H9 (cell line): ENCODE measurements at regions not wholly inside any gene's neighbourhood (a gene's known extent, or its start where the extent isn't known, plus 50 kb on each side); places are given as distances from the start of the nearest gene placed in this dataset.

ENCODE experiments used
- DNase-seq: peaks from one replicate; pipeline ENCODE4 v3.0.0-alpha.2; 2017
- H2AFZ ChIP-seq: one replicate; pipeline ENCODE4 v1.6.1; 2013; ENCODE audit warnings: mild to moderate bottlenecking, low read length, control low read depth, moderate library complexity
- H2AK5ac ChIP-seq: 2 replicates; pipeline ENCODE4 v1.6.1; 2013; ENCODE audit warnings: low read length, control low read depth, mixed read lengths; ENCODE audit not compliant: insufficient read length
- H2BK120ac ChIP-seq: one replicate; pipeline ENCODE4 v1.6.1; 2013; ENCODE audit warnings: low read depth, mild to moderate bottlenecking, low read length, control low read depth, inconsistent platforms; ENCODE audit not compliant: poor library complexity, severe bottlenecking
- H2BK12ac ChIP-seq: 2 replicates; pipeline ENCODE4 v1.6.1; 2013; ENCODE audit warnings: low read length, control low read depth, mixed read lengths, low read depth; ENCODE audit not compliant: insufficient read length
- H2BK15ac ChIP-seq: 2 replicates; pipeline ENCODE4 v1.6.1; 2013; ENCODE audit warnings: low read depth, low read length, control low read depth
- H2BK20ac ChIP-seq: one replicate; pipeline ENCODE4 v1.6.1; 2013; ENCODE audit warnings: low read depth, mild to moderate bottlenecking, low read length, control low read depth, inconsistent platforms; ENCODE audit not compliant: poor library complexity, severe bottlenecking
- H2BK5ac ChIP-seq: 2 replicates; pipeline ENCODE4 v1.6.1; 2013; ENCODE audit warnings: low read length, control low read depth, mixed read lengths; ENCODE audit not compliant: insufficient read length
- H3K14ac ChIP-seq: 2 replicates; pipeline ENCODE4 v1.6.1; 2013; ENCODE audit warnings: low read length, control low read depth; ENCODE audit not compliant: insufficient read depth
- H3K18ac ChIP-seq: 2 replicates; pipeline ENCODE4 v1.6.1; 2013; ENCODE audit warnings: low read depth, mild to moderate bottlenecking, mixed read lengths, low read length, control low read depth; ENCODE audit not compliant: insufficient read length
- H3K23ac ChIP-seq: 2 replicates; pipeline ENCODE4 v1.6.1; 2013; ENCODE audit warnings: low read length, control low read depth, mixed read lengths, low read depth; ENCODE audit not compliant: insufficient read length
- H3K23me2 ChIP-seq: 2 replicates; pipeline ENCODE4 v1.6.1; 2013; ENCODE audit warnings: low read depth, mild to moderate bottlenecking, mixed read lengths, low read length, control low read depth; ENCODE audit not compliant: insufficient read length, poor library complexity, severe bottlenecking
- H3K27ac ChIP-seq: 2 replicates; pipeline ENCODE4 v1.5.1; 2013; ENCODE audit warnings: low read length, control low read depth, mixed read lengths, low read depth; ENCODE audit not compliant: insufficient read length
- H3K27me3 ChIP-seq: 2 replicates; pipeline ENCODE4 v1.6.1; 2013; ENCODE audit warnings: low read length, control low read depth, inconsistent platforms; ENCODE audit not compliant: insufficient read depth
- H3K4ac ChIP-seq: 2 replicates; pipeline ENCODE4 v1.6.1; 2013; ENCODE audit warnings: low read depth, mild to moderate bottlenecking, control low read depth, inconsistent platforms, low read length, moderate library complexity
- H3K4me1 ChIP-seq: 2 replicates; pipeline ENCODE4 v1.6.1; 2013; ENCODE audit warnings: low read length, control low read depth, inconsistent platforms; ENCODE audit not compliant: insufficient read depth
- H3K4me2 ChIP-seq: 2 replicates; pipeline ENCODE4 v1.6.1; 2013; ENCODE audit warnings: low read length, control low read depth, mixed read lengths; ENCODE audit not compliant: insufficient read length, insufficient read depth
- H3K56ac ChIP-seq: 2 replicates; pipeline ENCODE4 v1.6.1; 2013; ENCODE audit warnings: low read depth, mild to moderate bottlenecking, mixed read lengths, low read length, control low read depth; ENCODE audit not compliant: insufficient read length
- H3K79me1 ChIP-seq: 2 replicates; pipeline ENCODE4 v1.6.1; 2013; ENCODE audit warnings: low read depth, mild to moderate bottlenecking, moderate library complexity, low read length, control low read depth, inconsistent platforms; ENCODE audit not compliant: insufficient read depth, poor library complexity, severe bottlenecking
- H3K79me2 ChIP-seq: 2 replicates; pipeline ENCODE4 v1.6.1; 2013; ENCODE audit warnings: low read length, control low read depth, inconsistent platforms; ENCODE audit not compliant: insufficient read depth
- H3K9ac ChIP-seq: 2 replicates; pipeline ENCODE4 v1.6.1; 2013; ENCODE audit warnings: low read length, control low read depth, mixed read lengths; ENCODE audit not compliant: insufficient read length; ENCODE audit errors: extremely low read depth
- H3K9me3 ChIP-seq: one replicate; pipeline ENCODE4 v1.6.1; 2013; ENCODE audit warnings: low read depth, low read length, inconsistent platforms; ENCODE audit not compliant: control insufficient read depth
- H3T11ph ChIP-seq: one replicate; pipeline ENCODE4 v1.6.1; 2013; ENCODE audit warnings: mild to moderate bottlenecking, low read length, control low read depth, inconsistent platforms
- H4K20me1 ChIP-seq: one replicate; pipeline ENCODE4 v1.6.1; 2013; ENCODE audit not compliant: control insufficient read depth, insufficient read length, insufficient read depth
- H4K5ac ChIP-seq: 2 replicates; pipeline ENCODE4 v1.6.1; 2013; ENCODE audit warnings: low read depth, mild to moderate bottlenecking, mixed read lengths, low read length, control low read depth; ENCODE audit not compliant: insufficient read length
- H4K8ac ChIP-seq: replicated peaks from 2 replicates; pipeline ENCODE4 v1.6.1; 2013; ENCODE audit warnings: low read length, control low read depth, mixed read lengths, low read depth; ENCODE audit not compliant: insufficient read length
- H4K91ac ChIP-seq: 2 replicates; pipeline ENCODE4 v1.6.1; 2013; ENCODE audit warnings: low read depth, mild to moderate bottlenecking, moderate library complexity, mixed read lengths, low read length, control low read depth; ENCODE audit not compliant: insufficient read length
- H3K27ac Mint-ChIP-seq, 3 experiments: 2 replicates in 2 of 3; 3 replicates in 1 of 3; pipeline ENCODE4 v1.8.0; 2020 to 2021; ENCODE audit warnings: mixed read lengths in 3 of 3, mild to moderate bottlenecking in 1 of 3, moderate library complexity in 1 of 3
- H3K27me3 Mint-ChIP-seq: 2 replicates; pipeline ENCODE4 v1.8.0; 2021; ENCODE audit warnings: low read depth, mild to moderate bottlenecking, moderate library complexity, mixed read lengths
- H3K36me3 Mint-ChIP-seq, 3 experiments: 2 replicates in 2 of 3; 3 replicates in 1 of 3; pipeline ENCODE4 v1.8.0; 2020 to 2021; ENCODE audit warnings: low read depth in 3 of 3, mixed read lengths in 3 of 3; ENCODE audit not compliant: insufficient read depth in 1 of 3
- H3K4me1 Mint-ChIP-seq, 2 experiments: 2 replicates each; pipeline ENCODE4 v1.8.0; 2020; ENCODE audit warnings: mixed read lengths in 2 of 2
- H3K4me3 Mint-ChIP-seq, 2 experiments: 2 replicates in 1 of 2; 3 replicates in 1 of 2; pipeline ENCODE4 v1.8.0; 2020 to 2021; ENCODE audit warnings: mild to moderate bottlenecking in 2 of 2, mixed read lengths in 2 of 2, moderate library complexity in 1 of 2
- H3K9me3 Mint-ChIP-seq, 2 experiments: 2 replicates in 1 of 2; 3 replicates in 1 of 2; pipeline ENCODE4 v1.8.0; 2020; ENCODE audit warnings: mild to moderate bottlenecking in 2 of 2, mixed read lengths in 2 of 2, moderate library complexity in 1 of 2
- CTCF ChIP-seq: fragments of 200-600 bp; sonication (generic); conservative IDR thresholded peaks from 3 replicates; pipeline ENCODE4 v1.8.0; 2021; ENCODE audit warnings: antibody characterized with exemption, mild to moderate bottlenecking
- WGBS: extraction: QIAGEN DNeasy Blood & Tissue Kit; methylation state at CpG from one replicate; pipeline ENCODE4 v1.1.7; 2013; ENCODE audit warnings: missing lambda C conversion rate, low lambda C conversion rate, mixed read lengths; ENCODE audit not compliant: insufficient read length; ENCODE audit errors: extremely low coverage; 5-methylcytosine and 5-hydroxymethylcytosine counted together

- no peaks in the 10 kb centered on the region for H3K4me1 Mint-ChIP-seq
- no peak overlapping the region for H3K27ac Mint-ChIP-seq
- Histone ChIP-seq H3K23ac (no peak overlapping the region), H2AFZ (no peak overlapping the region), H2BK5ac (no peak overlapping the region), H3K4me1 (no peaks in the 10 kb centered on the region), H2BK120ac (no peak overlapping the region), H3K4ac (no peak overlapping the region), H2AK5ac (no peak overlapping the region), H3K79me1 (no peaks in the 10 kb centered on the region), H4K91ac (no peak overlapping the region), H4K5ac (no peak overlapping the region), H3K18ac (no peak overlapping the region), H2BK15ac (no peak overlapping the region), H3K9ac (no peak overlapping the region), H4K20me1 (no peaks in the 10 kb centered on the region), H3K4me2 (no peak overlapping the region), H3K79me2 (no peaks in the 10 kb centered on the region), H3K27me3 (no peaks in the 10 kb centered on the region), H2BK12ac (no peak overlapping the region), H2BK20ac (no peak overlapping the region), H3K56ac (no peak overlapping the region), H3K23me2 (no peaks in the 10 kb centered on the region), H4K8ac (no peak overlapping the region), H3T11ph (no peak overlapping the region), H3K14ac (no peak overlapping the region), H3K9me3 (no peaks in the 10 kb centered on the region), H3K27ac (no peak overlapping the region)
- WGBS = no CpG with 5 or more reads among the region's 1 CpG
- no peak overlapping the region for H3K4me3 Mint-ChIP-seq
- peak; percentile 49 for TF ChIP-seq CTCF
- no peaks in the 10 kb centered on the region for H3K9me3 Mint-ChIP-seq
- DNase-seq = no peak
- peaks cover 26% of the 10 kb centered on the region for H3K27me3 Mint-ChIP-seq
- H3K36me3 Mint-ChIP-seq = no peaks in the 10 kb centered on the region
Observed at GRCh38 chr2:238706673-238707072, 141.2 kb upstream of the TWIST2 start.
